Calu3 (cell line): ENCODE measurements at regions not wholly inside any gene's neighbourhood (a gene's known extent, or its start where the extent isn't known, plus 50 kb on each side); places are given as distances from the start of the nearest gene placed in this dataset.

Experiments used
- BruUV-seq: library from RNA; stranded (reverse); fragments of 400-500 nt; replicated peaks from 2 replicates; lab custom pipeline; 2021; lab: Mats Ljungman, UMichigan
- CTCF ChIA-PET: fragments of 300-600 bp; sonication (Branson Sonifier 250); formaldehyde crosslinking; loops from one replicate; lab custom pipeline; 2022; ENCODE audit warnings: antibody characterized with exemption; lab: Charles Lee
- DNase-seq: peaks from one replicate; pipeline ENCODE4 v3.0.0; 2022
- H3K27ac Mint-ChIP-seq: one replicate; pipeline ENCODE4 v1.8.0; 2022; ENCODE audit warnings: mixed read lengths; ENCODE audit not compliant: unreplicated experiment
- H3K27me3 Mint-ChIP-seq: one replicate; pipeline ENCODE4 v1.8.0; 2022; ENCODE audit warnings: mixed read lengths; ENCODE audit not compliant: unreplicated experiment
- H3K36me3 Mint-ChIP-seq: one replicate; pipeline ENCODE4 v1.8.0; 2022; ENCODE audit warnings: mild to moderate bottlenecking, moderate library complexity, mixed read lengths; ENCODE audit not compliant: insufficient read depth, unreplicated experiment
- H3K4me1 Mint-ChIP-seq: one replicate; pipeline ENCODE4 v1.8.0; 2022; ENCODE audit warnings: mild to moderate bottlenecking, low read depth, mixed read lengths; ENCODE audit not compliant: unreplicated experiment
- H3K4me3 Mint-ChIP-seq: one replicate; pipeline ENCODE4 v1.8.0; 2022; ENCODE audit warnings: mild to moderate bottlenecking, low read depth, moderate library complexity, mixed read lengths; ENCODE audit not compliant: unreplicated experiment
- H3K9me3 Mint-ChIP-seq: one replicate; pipeline ENCODE4 v1.8.0; 2022; ENCODE audit warnings: low read depth, mixed read lengths; ENCODE audit not compliant: unreplicated experiment
- CTCF ChIP-seq: fragments of 200-600 bp; IDR thresholded peaks from one replicate; pipeline ENCODE4 v1.8.0; 2022; ENCODE audit warnings: antibody characterized with exemption; ENCODE audit not compliant: unreplicated experiment
- intact Hi-C: fragments of 100-400 bp; cut with micrococcal nuclease; formaldehyde crosslinking; loops from one replicate; pipeline ENCODE4 v1.10.0; 2022; ENCODE audit not compliant: unreplicated experiment

GRCh38 chr4:12902735-12903134 lies 581.4 kb downstream of the RAB28 start:
- BruUV-seq: no TSS peak
- no peaks in the 10 kb centered on the region for H3K36me3 Mint-ChIP-seq
- peaks cover 10% of the 10 kb centered on the region for H3K9me3 Mint-ChIP-seq
- CTCF ChIA-PET: no interaction called here
- H3K27me3 Mint-ChIP-seq: no peaks in the 10 kb centered on the region
- no peak overlapping the region for H3K27ac Mint-ChIP-seq
- intact Hi-C loops: no loop called here
- H3K4me1 Mint-ChIP-seq: no peaks in the 10 kb centered on the region
- no peak for DNase-seq
- no peak for TF ChIP-seq CTCF
- H3K4me3 Mint-ChIP-seq: no peak overlapping the region

- intact Hi-C loops: no loop called here
- no peaks in the 10 kb centered on the region for H3K36me3 Mint-ChIP-seq
- H3K4me3 Mint-ChIP-seq: no peak overlapping the region
- no peaks in the 10 kb centered on the region for H3K27me3 Mint-ChIP-seq
- BruUV-seq: no TSS peak
- CTCF ChIA-PET: no interaction called here
- peaks cover 17% of the 10 kb centered on the region for H3K9me3 Mint-ChIP-seq
- H3K27ac Mint-ChIP-seq: no peak overlapping the region
- no peaks in the 10 kb centered on the region for H3K4me1 Mint-ChIP-seq
- no peak for TF ChIP-seq CTCF
- no peak for DNase-seq
Observed at GRCh38 chr4:12897954-12898353, 586.2 kb downstream of the RAB28 start.

- H3K4me3 Mint-ChIP-seq: no peak overlapping the region
- no peaks in the 10 kb centered on the region for H3K36me3 Mint-ChIP-seq
- H3K4me1 Mint-ChIP-seq: no peaks in the 10 kb centered on the region
- no peak for DNase-seq
- H3K27me3 Mint-ChIP-seq: no peaks in the 10 kb centered on the region
- H3K9me3 Mint-ChIP-seq: peaks cover 14% of the 10 kb centered on the region
- CTCF ChIA-PET: no interaction called here
- TF ChIP-seq CTCF: no peak
- no TSS peak for BruUV-seq
- H3K27ac Mint-ChIP-seq: no peak overlapping the region
- intact Hi-C loops: no loop called here
Observed at GRCh38 chr4:12894062-12894461, 590.1 kb downstream of the RAB28 start.

GRCh38 chr4:12889054-12889453 lies 595.1 kb downstream of the RAB28 start:
- Mint-ChIP-seq H3K27me3 (no peaks in the 10 kb centered on the region), H3K4me3 (no peak overlapping the region), H3K9me3 (peaks cover 12% of the 10 kb centered on the region), H3K4me1 (no peaks in the 10 kb centered on the region), H3K27ac (no peak overlapping the region), H3K36me3 (no peaks in the 10 kb centered on the region)
- TF ChIP-seq CTCF: no peak
- CTCF ChIA-PET: no interaction called here
- no TSS peak for BruUV-seq
- no peak for DNase-seq
- intact Hi-C loops: no loop called here
